Parathyroid adenoma (tissue), 2 donors: ENCODE measurements at regions not wholly inside any gene's neighbourhood (a gene's known extent, or its start where the extent isn't known, plus 50 kb on each side); places are given as distances from the start of the nearest gene placed in this dataset.

Source experiments
- H2AFZ ChIP-seq: fragments of 300-600 bp; sonication (generic); one replicate; pipeline ENCODE4 v1.7.0; 2017; ENCODE audit warnings: antibody characterized with exemption, mild to moderate bottlenecking
- H3K27ac ChIP-seq: fragments of 300-600 bp; sonication (generic); one replicate; pipeline ENCODE4 v1.7.0; 2017
- H3K27me3 ChIP-seq: fragments of 300-600 bp; sonication (generic); one replicate; pipeline ENCODE4 v1.7.0; 2017; ENCODE audit warnings: low read length; ENCODE audit not compliant: control insufficient read depth, insufficient read depth
- H3K36me3 ChIP-seq: fragments of 300-600 bp; sonication (generic); one replicate; pipeline ENCODE4 v1.7.0; 2017; ENCODE audit warnings: low read length; ENCODE audit not compliant: control insufficient read depth, insufficient read depth
- H3K4me1 ChIP-seq: fragments of 300-600 bp; sonication (generic); one replicate; pipeline ENCODE4 v1.7.0; 2017; ENCODE audit warnings: control low read depth
- H3K4me2 ChIP-seq: fragments of 300-600 bp; sonication (generic); one replicate; pipeline ENCODE4 v1.7.0; 2017; ENCODE audit warnings: low read length
- H3K4me3 ChIP-seq: fragments of 300-600 bp; sonication (generic); one replicate; pipeline ENCODE4 v1.7.0; 2017; ENCODE audit warnings: low read depth, low read length
- H3K79me2 ChIP-seq: fragments of 300-600 bp; sonication (generic); one replicate; pipeline ENCODE4 v1.7.0; 2017; ENCODE audit warnings: control low read depth
- H3K9ac ChIP-seq: fragments of 300-600 bp; sonication (generic); one replicate; pipeline ENCODE4 v1.7.0; 2017; ENCODE audit warnings: mild to moderate bottlenecking
- H3K9me3 ChIP-seq: fragments of 300-600 bp; sonication (generic); one replicate; pipeline ENCODE4 v1.7.0; 2017; ENCODE audit warnings: low read length; ENCODE audit not compliant: control insufficient read depth
- CTCF ChIP-seq: fragments of 300-600 bp; sonication (generic); IDR thresholded peaks from one replicate; pipeline ENCODE4 v1.7.0; 2017; ENCODE audit warnings: antibody characterized with exemption, mild to moderate bottlenecking
- donor health status: primary hyperparathyroidism.

GRCh38 chr3:182233957-182234356, 522.2 kb downstream of the SOX2 start:
- H3K4me3 ChIP-seq = no peak overlapping the region
- no peak overlapping the region for H3K27ac ChIP-seq
- H3K36me3 ChIP-seq = no peaks in the 10 kb centered on the region
- no peaks in the 10 kb centered on the region for H3K9me3 ChIP-seq
- no peak overlapping the region for H3K9ac ChIP-seq
- H3K27me3 ChIP-seq = no peaks in the 10 kb centered on the region
- TF ChIP-seq CTCF = no peak
- no peaks in the 10 kb centered on the region for H3K79me2 ChIP-seq
- H3K4me1 ChIP-seq = no peaks in the 10 kb centered on the region
- no peak overlapping the region for H3K4me2 ChIP-seq
- H2AFZ ChIP-seq = no peak overlapping the region

GRCh38 chr3:182234881-182235280, 523.2 kb downstream of the SOX2 start:
- TF ChIP-seq CTCF = no peak
- Histone ChIP-seq H3K27ac (no peak overlapping the region), H2AFZ (no peak overlapping the region)

GRCh38 chr3:182235504-182235903, 523.8 kb downstream of the SOX2 start:
- Histone ChIP-seq H3K9ac (no peak overlapping the region), H3K9me3 (no peaks in the 10 kb centered on the region), H3K27me3 (no peaks in the 10 kb centered on the region), H2AFZ (no peak overlapping the region), H3K27ac (no peak overlapping the region), H3K4me3 (no peak overlapping the region), H3K4me2 (no peak overlapping the region), H3K79me2 (no peaks in the 10 kb centered on the region), H3K4me1 (peaks cover 2% of the 10 kb centered on the region), H3K36me3 (no peaks in the 10 kb centered on the region)
- no peak for TF ChIP-seq CTCF

More at GRCh38 chr3:182234881-182235280, 523.2 kb downstream of the SOX2 start:
- no peak overlapping the region for H3K4me3 ChIP-seq
- no peaks in the 10 kb centered on the region for H3K9me3 ChIP-seq
- H3K4me2 ChIP-seq = no peak overlapping the region
- peaks cover 2% of the 10 kb centered on the region for H3K4me1 ChIP-seq
- H3K36me3 ChIP-seq = no peaks in the 10 kb centered on the region
- H3K79me2 ChIP-seq = no peaks in the 10 kb centered on the region
- H3K27me3 ChIP-seq = no peaks in the 10 kb centered on the region
- H3K9ac ChIP-seq = no peak overlapping the region

GRCh38 chr3:182238126-182238525, 526.4 kb downstream of the SOX2 start:
- Histone ChIP-seq H3K4me1 (peaks cover 2% of the 10 kb centered on the region), H3K9ac (no peak overlapping the region), H3K36me3 (no peaks in the 10 kb centered on the region), H3K9me3 (no peaks in the 10 kb centered on the region), H3K4me2 (no peak overlapping the region), H2AFZ (no peak overlapping the region), H3K27me3 (no peaks in the 10 kb centered on the region), H3K79me2 (no peaks in the 10 kb centered on the region), H3K4me3 (no peak overlapping the region), H3K27ac (no peak overlapping the region)
- no peak for TF ChIP-seq CTCF

GRCh38 chr3:182239316-182239715, 527.6 kb downstream of the SOX2 start:
- no peak for TF ChIP-seq CTCF
- Histone ChIP-seq H3K27me3 (no peaks in the 10 kb centered on the region), H3K79me2 (no peaks in the 10 kb centered on the region), H3K4me2 (no peak overlapping the region), H3K36me3 (no peaks in the 10 kb centered on the region), H3K9ac (no peak overlapping the region), H3K4me1 (peaks cover 2% of the 10 kb centered on the region), H2AFZ (no peak overlapping the region), H3K9me3 (no peaks in the 10 kb centered on the region), H3K4me3 (no peak overlapping the region), H3K27ac (no peak overlapping the region)
